Ishikawa (cell line): ENCODE measurements at regions not wholly inside any gene's neighbourhood (a gene's known extent, or its start where the extent isn't known, plus 50 kb on each side); places are given as distances from the start of the nearest gene placed in this dataset.

Source experiments
- CEBPB ChIP-seq: IDR thresholded peaks from 2 replicates; pipeline ENCODE4 v1.6.1; 2012
- CREB1 ChIP-seq: IDR thresholded peaks from 2 replicates; pipeline ENCODE4 v1.6.1; 2012; ENCODE audit warnings: low read depth
- EGR1 ChIP-seq: IDR thresholded peaks from 2 replicates; pipeline ENCODE4 v1.6.1; 2012
- EP300 ChIP-seq: IDR thresholded peaks from 2 replicates; pipeline ENCODE4 v1.6.1; 2012; ENCODE audit warnings: borderline replicate concordance
- FOXM1 ChIP-seq: IDR thresholded peaks from 2 replicates; pipeline ENCODE4 v1.6.1; 2012; ENCODE audit warnings: low read depth, borderline replicate concordance
- MAX ChIP-seq: IDR thresholded peaks from 2 replicates; pipeline ENCODE4 v1.6.1; 2012
- NFIC ChIP-seq: IDR thresholded peaks from 2 replicates; pipeline ENCODE4 v1.6.1; 2012
- RAD21 ChIP-seq: IDR thresholded peaks from 2 replicates; pipeline ENCODE4 v1.6.1; 2012; ENCODE audit warnings: low read depth
- REST ChIP-seq: IDR thresholded peaks from 2 replicates; pipeline ENCODE4 v1.6.1; 2012; ENCODE audit warnings: low read depth, mild to moderate bottlenecking
- TAF1 ChIP-seq: IDR thresholded peaks from 2 replicates; pipeline ENCODE4 v1.6.1; 2012; ENCODE audit warnings: low read depth, mild to moderate bottlenecking
- TCF12 ChIP-seq: IDR thresholded peaks from 2 replicates; pipeline ENCODE4 v1.6.1; 2012; ENCODE audit warnings: low read depth
- USF1 ChIP-seq: IDR thresholded peaks from 2 replicates; pipeline ENCODE4 v1.6.1; 2012
- YY1 ChIP-seq: IDR thresholded peaks from 2 replicates; pipeline ENCODE4 v1.6.1; 2012; ENCODE audit warnings: low read depth
- ZBTB7A ChIP-seq: IDR thresholded peaks from 2 replicates; pipeline ENCODE4 v1.6.1; 2012; ENCODE audit warnings: low read depth

GRCh38 chr1:169043823-169044222, 62.7 kb upstream of the ATP1B1 start:
- TF ChIP-seq EGR1: no peak
- TF ChIP-seq TCF12: no peak
- TF ChIP-seq REST: no peak
- no peak for TF ChIP-seq YY1
- TF ChIP-seq CEBPB: no peak
- TF ChIP-seq RAD21: no peak
- no peak for TF ChIP-seq ZBTB7A
- TF ChIP-seq MAX: no peak
- TF ChIP-seq NFIC: no peak
- no peak for TF ChIP-seq EP300
- TF ChIP-seq USF1: no peak
- no peak for TF ChIP-seq TAF1
- TF ChIP-seq CREB1: no peak
- no peak for TF ChIP-seq FOXM1
